ENCODE measurements at regions not wholly inside any gene's neighbourhood (a gene's known extent, or its start where the extent isn't known, plus 50 kb on each side); places are given as distances from the start of the nearest gene placed in this dataset.

DNA sequence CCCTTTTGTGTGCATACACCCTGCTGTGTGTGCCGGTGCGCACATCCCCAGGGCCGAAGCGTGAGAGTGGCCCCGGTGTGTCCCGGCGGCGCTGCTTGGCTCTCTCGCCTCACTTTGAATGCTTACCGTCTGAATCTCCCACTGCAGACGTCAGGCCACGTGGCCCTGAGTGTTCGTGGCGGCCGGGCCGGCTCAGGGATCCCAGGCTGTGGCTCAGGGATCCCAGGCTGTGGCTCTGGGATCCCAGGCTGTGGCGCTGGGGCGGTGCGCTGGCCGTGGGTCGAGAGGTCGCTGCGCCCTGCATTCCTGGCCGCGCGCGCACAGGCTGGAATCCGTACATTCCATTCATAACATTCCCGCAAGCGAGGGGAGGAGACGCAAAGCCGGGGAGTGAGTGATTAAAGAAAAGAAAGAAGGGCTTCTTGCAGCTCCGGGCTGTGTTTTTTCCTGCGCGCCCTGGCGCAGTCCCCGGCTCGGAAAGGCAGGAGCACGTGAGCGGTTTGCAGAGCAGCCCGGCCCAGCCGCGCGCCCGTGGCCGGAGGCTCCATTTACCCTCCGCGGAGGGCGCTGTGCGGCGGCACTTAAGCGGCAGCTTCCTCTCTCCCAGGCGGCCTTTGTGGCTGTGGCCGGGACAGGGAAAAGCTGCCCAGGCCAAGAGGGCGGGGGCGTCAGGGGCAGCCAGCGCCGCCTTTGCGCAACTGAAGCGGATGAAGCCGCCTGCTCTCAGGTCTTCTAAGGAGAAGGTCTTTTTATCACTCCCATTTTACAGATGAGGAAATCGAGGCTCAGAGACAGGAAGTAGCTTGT is 87.0 kb upstream of the ALDH1L1 start:
- DNase-seq (ENCODE audit: low read depth): peak; percentile 88
- TF ChIP-seq CTCF (IDR thresholded peaks at IDR 0.05; ENCODE audit: control insufficient read depth, insufficient read depth, low read depth, low read length, missing control alignments): peak; percentile 19
- peak overlapping the region; percentile 36 for H3K4me3 ChIP-seq (ENCODE audit: control insufficient read depth, low read depth, low read length)

DNA sequence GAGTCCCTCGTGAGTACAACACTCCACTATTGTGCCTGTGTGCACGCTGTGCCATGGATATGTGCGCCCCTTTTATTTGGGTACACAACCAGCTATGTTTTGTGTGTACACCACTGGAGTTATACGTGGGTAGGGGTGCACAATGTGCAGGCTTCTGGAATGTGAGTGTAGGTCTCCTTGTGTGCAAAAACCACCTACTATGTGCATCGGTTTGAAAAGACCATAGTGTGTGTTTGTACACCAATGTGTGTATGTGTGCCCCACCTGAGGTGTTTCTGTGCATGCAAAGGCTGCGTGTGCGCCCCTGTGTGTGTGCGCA is 86.4 kb upstream of the ALDH1L1 start:
- H3K4me3 ChIP-seq (ENCODE audit: control insufficient read depth, low read depth, low read length): no peak overlapping the region; the same call in 1 of the 2 replicates
- TF ChIP-seq CTCF (IDR thresholded peaks at IDR 0.05; ENCODE audit: control insufficient read depth, insufficient read depth, low read depth, low read length, missing control alignments): no peak
- DNase-seq (ENCODE audit: low read depth): no peak

- no peak for DNase-seq (ENCODE audit: low read depth)
- no peak for TF ChIP-seq CTCF (IDR thresholded peaks at IDR 0.05; ENCODE audit: control insufficient read depth, insufficient read depth, low read depth, low read length, missing control alignments)
- H3K4me3 ChIP-seq (ENCODE audit: control insufficient read depth, low read depth, low read length): no peak overlapping the region
These were observed 86.0 kb upstream of the ALDH1L1 start for GRCh38 chr3:126266291-126266840.

GRCh38 chr3:126264952-126265351 is 84.6 kb upstream of the ALDH1L1 start:
- no peak for DNase-seq (ENCODE audit: low read depth)
- no peak for TF ChIP-seq CTCF (IDR thresholded peaks at IDR 0.05; ENCODE audit: control insufficient read depth, insufficient read depth, low read depth, low read length, missing control alignments)
- H3K4me3 ChIP-seq (ENCODE audit: control insufficient read depth, low read depth, low read length): no peak overlapping the region

GRCh38 chr3:126264381-126264780 is 84.0 kb upstream of the ALDH1L1 start:
- H3K4me3 ChIP-seq (ENCODE audit: control insufficient read depth, low read depth, low read length): no peak overlapping the region
- DNase-seq (ENCODE audit: low read depth): no peak
- TF ChIP-seq CTCF (IDR thresholded peaks at IDR 0.05; ENCODE audit: control insufficient read depth, insufficient read depth, low read depth, low read length, missing control alignments): no peak

DNA sequence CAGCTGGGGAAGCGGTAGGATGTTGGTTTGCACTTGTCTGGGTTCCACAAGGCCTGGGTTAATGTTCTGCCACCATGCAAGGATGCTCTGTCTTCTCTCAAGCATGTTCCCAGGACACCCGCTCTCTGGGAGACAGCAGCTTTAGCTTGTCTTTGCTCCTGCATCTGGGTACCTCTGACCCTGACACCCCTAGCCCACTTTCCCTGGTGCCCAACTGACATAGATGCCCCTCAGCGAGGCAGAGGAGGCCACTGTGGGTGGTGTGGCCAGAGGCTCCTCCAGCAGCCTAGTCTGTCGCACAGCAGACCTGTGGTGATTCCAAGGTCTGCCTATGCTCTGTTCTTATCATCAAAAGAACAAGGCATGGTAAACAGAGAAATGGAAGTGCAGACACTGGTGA is 83.6 kb upstream of the ALDH1L1 start:
- no peak for TF ChIP-seq CTCF (IDR thresholded peaks at IDR 0.05; ENCODE audit: control insufficient read depth, insufficient read depth, low read depth, low read length, missing control alignments)
- no peak overlapping the region for H3K4me3 ChIP-seq (ENCODE audit: control insufficient read depth, low read depth, low read length)
- DNase-seq (ENCODE audit: low read depth): no peak

Measured in AG09309 (cell line).